ENCODE measurements at regions not wholly inside any gene's neighbourhood (a gene's known extent, or its start where the extent isn't known, plus 50 kb on each side); places are given as distances from the start of the nearest gene placed in this dataset.

DNA sequence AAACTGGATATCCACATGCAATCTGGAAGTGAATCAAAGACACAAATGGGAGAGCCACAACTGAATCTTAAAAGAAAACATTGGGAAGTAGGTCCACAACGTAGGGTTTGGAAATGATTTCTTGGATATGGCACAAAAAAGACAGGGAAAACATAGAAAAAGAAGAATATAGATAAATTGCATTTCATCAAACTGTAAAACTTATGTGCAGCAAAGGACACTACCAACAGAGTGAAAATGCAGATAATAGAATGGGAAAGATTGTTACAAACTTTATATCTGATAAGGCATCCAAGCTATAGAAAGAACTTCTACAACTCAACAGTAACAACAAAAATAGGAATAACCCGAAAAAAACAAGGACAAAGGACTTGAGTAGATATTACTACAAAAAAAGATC is 89.6 kb downstream of the ZNF280B start:
- DNase-seq (ENCODE audit: extremely low read depth, low read depth), result no peak
- TF ChIP-seq, protein P1, sequence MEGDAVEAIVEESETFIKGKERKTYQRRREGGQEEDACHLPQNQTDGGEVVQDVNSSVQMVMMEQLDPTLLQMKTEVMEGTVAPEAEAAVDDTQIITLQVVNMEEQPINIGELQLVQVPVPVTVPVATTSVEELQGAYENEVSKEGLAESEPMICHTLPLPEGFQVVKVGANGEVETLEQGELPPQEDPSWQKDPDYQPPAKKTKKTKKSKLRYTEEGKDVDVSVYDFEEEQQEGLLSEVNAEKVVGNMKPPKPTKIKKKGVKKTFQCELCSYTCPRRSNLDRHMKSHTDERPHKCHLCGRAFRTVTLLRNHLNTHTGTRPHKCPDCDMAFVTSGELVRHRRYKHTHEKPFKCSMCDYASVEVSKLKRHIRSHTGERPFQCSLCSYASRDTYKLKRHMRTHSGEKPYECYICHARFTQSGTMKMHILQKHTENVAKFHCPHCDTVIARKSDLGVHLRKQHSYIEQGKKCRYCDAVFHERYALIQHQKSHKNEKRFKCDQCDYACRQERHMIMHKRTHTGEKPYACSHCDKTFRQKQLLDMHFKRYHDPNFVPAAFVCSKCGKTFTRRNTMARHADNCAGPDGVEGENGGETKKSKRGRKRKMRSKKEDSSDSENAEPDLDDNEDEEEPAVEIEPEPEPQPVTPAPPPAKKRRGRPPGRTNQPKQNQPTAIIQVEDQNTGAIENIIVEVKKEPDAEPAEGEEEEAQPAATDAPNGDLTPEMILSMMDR (IDR thresholded peaks at IDR 0.05; ENCODE audit: low read depth, low read length), result no peak

DNA sequence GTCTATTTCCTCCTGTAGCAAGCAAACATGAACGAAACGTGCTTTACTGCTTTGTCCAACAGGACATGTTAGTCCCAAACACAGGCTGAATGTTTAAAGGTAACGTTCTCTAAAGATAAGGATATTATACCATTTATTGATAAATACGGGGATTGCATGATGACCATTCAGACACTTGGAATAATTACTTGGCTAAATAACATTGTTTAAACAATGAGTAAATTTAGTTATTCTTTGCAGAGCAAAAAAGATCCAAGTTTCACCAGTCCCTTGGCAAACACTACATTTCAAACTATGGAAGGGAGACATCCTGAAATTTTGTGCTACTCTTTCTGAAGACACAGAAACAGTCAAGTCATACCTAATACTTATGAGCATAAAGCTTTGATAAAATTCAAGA is 88.0 kb downstream of the ZNF280B start:
- DNase-seq (ENCODE audit: extremely low read depth, low read depth), result no peak
- TF ChIP-seq, protein P1 (IDR thresholded peaks at IDR 0.05; ENCODE audit: low read depth, low read length), result no peak

DNA sequence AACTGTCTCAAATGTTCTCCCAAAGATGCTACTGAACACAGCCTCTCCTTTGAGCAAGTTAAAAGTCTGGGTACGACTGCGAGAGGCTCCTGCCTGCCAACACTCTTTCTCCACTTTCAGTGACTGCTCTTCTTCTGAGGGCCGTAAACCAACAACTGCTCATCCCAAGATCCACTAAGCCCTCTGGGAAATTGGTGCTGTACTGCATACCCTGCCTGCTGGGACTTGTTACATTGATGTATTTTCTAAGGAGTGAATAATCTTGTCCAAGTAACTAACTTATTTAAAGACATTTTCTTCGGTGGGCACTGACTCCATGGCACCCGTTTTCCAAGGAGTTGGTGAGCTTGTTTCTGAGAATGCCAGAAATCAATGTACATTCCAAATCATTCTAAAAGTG is 87.2 kb downstream of the ZNF280B start:
- TF ChIP-seq, protein P1 (IDR thresholded peaks at IDR 0.05; ENCODE audit: low read depth, low read length), result no peak
- DNase-seq (ENCODE audit: extremely low read depth, low read depth), result no peak

DNA sequence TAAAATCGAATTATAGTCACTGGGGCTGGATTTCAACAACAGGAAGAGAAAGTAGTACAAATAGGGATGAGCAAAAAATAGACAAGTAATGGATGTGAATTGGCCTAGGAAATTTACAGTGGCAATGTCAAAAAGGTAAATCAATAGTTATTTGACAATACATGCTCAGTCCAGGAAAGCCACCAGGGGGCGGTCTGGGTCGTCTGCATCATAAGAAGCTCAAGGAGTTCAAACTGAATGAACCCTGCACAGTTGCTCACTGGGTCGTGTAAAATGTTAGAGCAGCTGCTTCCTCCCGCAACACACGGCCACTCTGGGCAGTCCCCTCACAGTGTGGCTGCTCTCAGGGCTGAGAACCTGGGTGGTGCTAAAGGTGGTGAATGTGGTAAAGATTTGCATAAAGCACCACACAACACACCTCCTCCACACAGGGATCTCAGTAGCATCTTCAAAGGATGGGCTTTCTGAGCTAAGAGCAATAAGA is 85.9 kb downstream of the ZNF280B start:
- peak; percentile 14 for DNase-seq (ENCODE audit: extremely low read depth, low read depth)
- TF ChIP-seq, protein P1 (IDR thresholded peaks at IDR 0.05; ENCODE audit: low read depth, low read length), result peak; percentile 85

DNA sequence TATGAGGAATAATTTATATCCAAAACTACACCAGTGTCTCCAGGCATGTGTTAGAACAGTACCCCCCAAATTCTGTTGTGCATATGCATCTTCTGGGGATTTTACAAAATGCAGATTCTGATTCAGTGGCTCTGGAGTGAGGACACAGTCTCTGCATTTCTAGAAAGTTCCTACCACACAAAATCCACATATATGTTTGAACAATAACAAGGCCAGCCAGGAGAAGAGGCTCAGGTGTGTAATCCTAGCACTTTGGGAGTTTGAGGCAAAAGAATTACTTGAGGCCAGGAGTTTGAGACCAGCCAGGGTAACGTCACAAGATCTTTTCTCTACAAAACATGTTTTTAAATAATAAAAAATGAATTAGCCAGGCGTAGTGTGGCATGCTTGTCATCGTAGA is 84.9 kb downstream of the ZNF280B start:
- TF ChIP-seq, protein P1 (IDR thresholded peaks at IDR 0.05; ENCODE audit: low read depth, low read length), result no peak
- DNase-seq (ENCODE audit: extremely low read depth, low read depth), result no peak

DNA sequence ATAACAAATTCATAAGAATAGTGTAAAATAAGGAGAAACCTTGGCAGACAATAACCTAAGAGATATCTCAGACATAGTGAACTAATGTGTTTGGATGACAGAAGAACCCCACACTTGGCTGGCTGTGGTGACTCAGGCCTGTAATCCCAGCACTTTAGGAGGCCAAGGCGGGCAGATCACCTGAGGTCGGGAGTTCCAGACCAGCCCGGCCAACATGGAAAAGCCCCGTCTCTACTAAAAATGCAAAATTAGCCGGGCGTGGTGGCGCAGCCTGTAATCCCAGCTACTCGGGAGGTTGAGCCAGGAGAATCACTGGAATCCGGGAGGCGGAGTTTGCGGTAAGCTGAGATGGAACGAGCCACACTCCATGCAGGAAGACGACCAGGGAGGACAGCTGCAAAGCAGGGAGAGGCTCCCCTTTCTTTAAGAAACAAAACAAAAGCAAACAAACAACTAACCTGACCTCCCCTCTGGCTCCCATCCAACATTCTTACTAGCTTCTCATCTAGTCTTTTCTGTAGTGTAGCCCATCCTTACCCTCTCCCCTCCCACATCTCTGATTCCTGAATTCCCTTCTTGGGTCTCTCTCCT is 84.2 kb downstream of the ZNF280B start:
- TF ChIP-seq, protein P1 (IDR thresholded peaks at IDR 0.05; ENCODE audit: low read depth, low read length), result no peak
- DNase-seq (ENCODE audit: extremely low read depth, low read depth), result no peak

DNA sequence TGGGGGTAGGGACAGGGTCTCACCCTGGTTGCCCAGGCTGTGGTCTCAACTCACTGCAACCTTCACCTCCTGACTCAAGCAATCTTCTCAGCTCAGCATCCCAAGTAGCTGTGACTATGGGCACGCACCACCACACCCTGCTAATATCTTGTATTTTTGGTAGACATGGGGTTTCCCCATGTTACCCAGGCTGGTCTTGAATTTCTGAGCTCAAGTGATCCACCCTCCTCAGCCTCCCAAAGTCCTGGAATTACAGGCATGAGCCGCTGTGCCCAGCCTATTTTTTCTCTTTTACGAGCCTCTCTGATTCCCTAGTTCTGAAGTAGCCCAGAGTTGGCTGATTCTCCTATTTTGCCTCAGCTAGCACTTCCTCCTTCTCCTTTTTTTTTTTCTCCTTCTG is 83.6 kb downstream of the ZNF280B start:
- no peak for DNase-seq (ENCODE audit: extremely low read depth, low read depth)
- TF ChIP-seq, protein P1 (IDR thresholded peaks at IDR 0.05; ENCODE audit: low read depth, low read length), result no peak

Data from AG09319 (cell line).